Stimulated activated CD8-positive, alpha-beta memory T cell treated with anti-CD3 and anti-CD28 coated beads, Interleukin-15, amount 100 ng/mL, for 1 hour (primary cell): ENCODE measurements at regions not wholly inside any gene's neighbourhood (a gene's known extent, or its start where the extent isn't known, plus 50 kb on each side); places are given as distances from the start of the nearest gene placed in this dataset.
"Not testable (repeated sequence)": the region's sequence is repeated elsewhere in the genome, so short reads cannot be mapped to it uniquely, and the experiment has no call there.

Experiments used
- DNase-seq: peaks from one replicate; pipeline ENCODE4 v3.0.0-alpha.2; 2020; ENCODE audit warnings: low read depth

GRCh38 chr6:163761481-163761880 is 347.0 kb downstream of the QKI start:
- DNase-seq, result no peak

DNA sequence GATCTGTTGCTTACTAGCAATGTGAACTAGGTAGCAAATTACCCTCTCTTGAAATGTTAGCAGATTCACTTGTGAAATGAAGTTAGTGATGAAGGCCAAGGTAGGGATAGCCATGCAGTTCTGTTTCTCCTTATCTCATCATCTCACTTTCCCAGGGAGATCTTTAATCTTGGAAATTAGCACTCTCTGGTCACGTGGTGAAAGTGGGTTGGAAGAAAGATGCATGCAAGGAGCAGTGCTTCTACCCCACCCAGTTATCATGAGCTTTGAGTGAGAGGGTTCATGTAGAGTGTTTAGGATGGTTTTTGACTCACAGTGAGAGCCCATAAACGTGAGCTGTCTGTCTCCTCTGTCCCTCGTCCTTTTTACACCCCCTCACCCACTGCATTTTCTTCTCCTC is 346.3 kb downstream of the QKI start:
- DNase-seq, result no peak

- DNase-seq, result no peak
Observed at GRCh38 chr6:163759542-163759941, 345.0 kb downstream of the QKI start.

- DNase-seq, result no peak
Observed at GRCh38 chr6:163757520-163757919, 343.0 kb downstream of the QKI start.

GRCh38 chr6:163756079-163756478 is 341.6 kb downstream of the QKI start:
- no peak for DNase-seq

DNA sequence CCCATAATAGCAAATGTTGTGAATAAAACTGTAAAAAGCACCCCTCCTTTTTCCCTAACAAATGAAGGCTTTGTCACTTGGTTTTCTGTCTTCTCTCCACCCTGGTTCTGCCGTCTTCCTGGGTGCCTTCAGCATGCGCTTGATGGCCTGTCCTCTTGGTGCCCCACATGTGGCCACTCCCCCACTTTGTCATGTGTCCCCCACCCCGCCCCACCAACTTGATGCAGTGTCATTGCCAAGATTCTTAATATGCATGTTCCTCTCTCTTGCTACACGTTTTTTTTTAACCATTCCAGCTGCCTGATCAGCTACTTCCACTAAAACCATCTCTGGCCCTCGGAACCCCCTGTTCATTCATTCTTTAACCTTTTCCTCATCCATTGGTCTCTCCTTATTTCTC is 340.3 kb downstream of the QKI start:
- no peak for DNase-seq

- DNase-seq, result no peak
Observed at GRCh38 chr6:163753430-163753829, 338.9 kb downstream of the QKI start.

- no peak for DNase-seq
Observed at GRCh38 chr6:163752446-163752845, 337.9 kb downstream of the QKI start.

DNA sequence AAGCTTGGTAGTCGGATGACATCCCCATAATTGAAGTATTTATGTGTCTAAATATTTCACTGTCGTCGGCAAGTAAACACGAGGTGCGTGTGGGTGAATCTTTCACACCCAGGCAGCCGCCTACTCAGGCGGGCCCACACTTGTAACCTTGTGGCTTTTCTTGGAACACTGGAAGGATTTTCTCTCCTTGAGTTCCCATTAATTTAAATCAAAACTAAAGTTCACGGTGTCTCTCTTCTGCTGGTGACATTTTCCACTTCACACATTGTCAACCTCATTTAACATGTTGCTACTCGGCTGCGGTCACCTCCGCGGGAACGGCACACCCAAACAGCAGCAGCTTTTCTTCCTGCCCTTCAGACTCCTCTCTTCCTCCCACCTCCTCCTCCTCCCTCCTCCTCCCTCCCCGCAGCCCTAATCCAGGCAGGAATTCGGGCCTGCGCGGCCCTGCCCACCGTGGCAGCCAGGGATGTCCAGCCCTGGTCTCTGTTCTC is 336.6 kb downstream of the QKI start:
- DNase-seq, result no peak

DNA sequence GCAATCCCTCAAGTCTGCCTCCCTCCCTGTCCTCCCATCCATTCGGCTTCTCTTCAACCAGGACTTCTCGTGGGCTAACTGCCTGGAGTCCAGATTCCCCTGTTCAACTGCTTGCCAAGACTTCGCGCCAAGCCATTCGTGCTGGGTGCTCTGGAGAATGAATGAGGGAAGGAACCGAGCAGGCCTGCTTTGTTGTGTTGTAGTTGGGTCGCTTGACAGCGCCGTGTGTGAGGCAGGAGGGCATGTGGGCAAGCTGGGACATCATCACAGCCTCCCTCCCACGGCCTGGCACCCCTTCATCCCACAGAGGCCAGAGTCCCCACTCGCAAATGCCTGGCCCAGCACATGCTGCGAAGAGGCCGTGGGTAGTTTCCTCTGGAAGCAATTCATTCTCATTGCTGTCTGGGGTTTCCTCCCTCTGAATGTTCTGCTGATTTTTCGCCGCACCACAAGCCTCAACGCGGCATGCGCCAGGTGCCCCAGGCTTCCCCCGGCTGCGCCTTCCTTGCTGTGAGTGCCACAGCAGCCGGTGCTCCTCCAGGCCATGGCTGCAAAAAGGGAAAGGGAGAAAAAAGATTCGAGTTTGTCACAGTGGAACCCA is 336.0 kb downstream of the QKI start:
- DNase-seq, result no peak

- DNase-seq, result no peak
Observed at GRCh38 chr6:163748886-163749285, 334.4 kb downstream of the QKI start.

DNA sequence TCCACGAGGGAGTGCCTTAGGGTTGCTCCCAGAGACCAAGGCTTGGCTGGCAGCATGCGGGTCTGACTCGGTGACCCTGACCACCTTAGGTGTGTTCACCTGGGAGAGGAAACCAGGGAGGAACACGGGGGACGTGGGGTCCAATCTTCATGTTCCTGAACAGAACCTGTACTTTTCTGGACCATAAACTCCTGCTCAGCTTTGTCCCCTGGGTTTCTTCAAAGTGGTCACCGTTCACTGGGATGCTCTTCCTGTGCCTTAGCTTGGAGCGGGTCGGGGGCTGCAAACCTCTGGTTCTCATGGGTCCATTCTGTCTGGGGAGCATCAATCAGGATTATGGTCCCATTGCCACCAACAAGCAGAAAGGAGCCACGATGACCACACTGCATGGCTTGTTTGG is 333.5 kb downstream of the QKI start:
- DNase-seq, result no peak

DNA sequence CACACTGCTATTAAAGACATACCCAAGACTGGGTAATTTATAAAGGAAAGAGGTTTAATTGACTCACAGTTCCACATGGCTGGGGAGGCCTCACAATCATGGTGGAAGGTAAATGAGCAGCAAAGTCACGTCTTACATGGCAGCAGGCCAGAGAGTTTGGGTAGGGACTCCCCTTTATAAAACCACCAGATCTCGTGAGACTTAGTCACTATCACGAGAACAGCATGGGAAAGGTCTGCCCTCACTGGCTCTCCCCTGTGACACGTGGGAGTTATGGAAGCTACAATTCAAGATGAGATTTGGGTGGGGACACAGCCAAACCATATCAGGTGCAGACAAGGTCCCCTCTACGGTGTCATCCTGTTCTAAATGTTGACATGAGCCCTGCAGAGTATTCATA is 332.5 kb downstream of the QKI start:
- DNase-seq, result not testable (repeated sequence)

- DNase-seq, result no peak
Observed at GRCh38 chr6:163745536-163746400, 331.2 kb downstream of the QKI start.

- DNase-seq, result no peak
Observed at GRCh38 chr6:163744256-163744925, 329.9 kb downstream of the QKI start.

- DNase-seq, result no peak
Observed at GRCh38 chr6:163743796-163744195, 329.3 kb downstream of the QKI start.

DNA sequence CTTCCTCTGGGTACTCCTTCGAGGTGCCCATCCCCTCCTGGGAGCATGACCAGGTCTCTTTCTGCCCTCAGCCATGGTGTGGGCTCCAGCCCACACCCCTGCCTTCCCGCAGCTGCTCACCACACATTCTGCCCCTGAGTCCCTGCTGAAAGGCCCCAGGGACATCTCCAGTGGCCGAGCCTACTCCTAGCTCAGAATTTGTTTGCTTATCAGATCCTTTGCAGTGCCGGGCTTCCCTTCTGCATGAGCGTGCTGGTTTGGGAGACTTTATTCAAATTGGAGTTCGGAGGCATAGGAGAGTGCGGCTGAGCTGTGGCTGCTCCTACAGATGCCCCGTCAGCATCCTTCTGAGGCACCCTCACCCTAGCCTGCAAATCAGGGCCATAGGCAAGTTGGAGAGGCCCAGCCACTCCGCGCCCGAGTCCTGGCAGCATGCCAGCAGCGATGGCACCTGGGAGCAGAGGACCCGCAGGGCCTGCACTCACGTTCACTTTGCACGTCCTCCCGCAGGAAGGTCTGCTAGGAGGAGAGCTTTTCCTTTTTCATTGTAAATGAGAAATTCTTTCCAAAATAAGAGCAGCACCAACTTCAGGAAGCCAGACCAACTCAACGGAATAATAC is 327.3 kb downstream of the QKI start:
- no peak for DNase-seq

DNA sequence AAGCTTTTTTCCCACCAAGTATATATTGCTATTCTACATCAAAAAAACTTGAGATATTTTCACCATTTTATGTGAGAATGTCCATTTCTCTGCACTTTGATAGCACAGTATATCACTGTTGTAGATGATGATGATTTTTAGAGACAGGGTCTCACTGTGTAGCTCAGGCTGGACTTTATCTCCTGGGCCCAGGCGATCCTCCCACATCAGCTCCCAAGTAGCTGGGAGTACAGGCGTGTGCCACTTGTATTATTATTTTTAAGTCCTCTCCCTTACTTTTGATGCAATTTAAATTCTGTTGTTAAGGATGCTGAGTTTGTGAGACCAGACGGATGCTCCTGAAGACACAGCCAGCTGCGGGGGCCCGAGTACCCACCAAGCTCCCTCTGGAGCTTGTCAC is 326.8 kb downstream of the QKI start:
- no peak for DNase-seq

- no peak for DNase-seq
Observed at GRCh38 chr6:163739966-163740365, 325.4 kb downstream of the QKI start.

DNA sequence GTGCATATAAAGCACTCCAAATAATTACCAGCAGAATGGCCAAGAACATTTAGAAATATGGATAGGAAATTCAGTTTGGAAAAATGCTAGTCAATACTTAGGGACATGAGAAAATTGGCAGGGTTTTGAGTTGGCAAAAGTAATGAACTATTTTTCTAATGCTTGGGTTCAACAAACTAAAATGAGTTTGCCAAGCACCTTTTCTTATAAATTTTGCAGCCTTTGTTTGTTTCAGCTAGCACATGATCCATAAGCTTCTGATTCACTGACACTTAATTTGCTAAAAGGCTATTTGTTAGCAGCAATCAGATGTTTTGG is 324.8 kb downstream of the QKI start:
- DNase-seq, result no peak

- DNase-seq, result no peak
Observed at GRCh38 chr6:163738725-163739407, 324.3 kb downstream of the QKI start.

GRCh38 chr6:163738304-163738703 is 323.8 kb downstream of the QKI start:
- DNase-seq, result no peak
